ENCODE measurements at regions not wholly inside any gene's neighbourhood (a gene's known extent, or its start where the extent isn't known, plus 50 kb on each side); places are given as distances from the start of the nearest gene placed in this dataset.
"Not testable (repeated sequence)": the region's sequence is repeated elsewhere in the genome, so short reads cannot be mapped to it uniquely, and the experiment has no call there.

GRCh38 chr2:16055848-16056580 is 115.7 kb downstream of the MYCN start:
- Mint-ChIP-seq H3K27me3 (no peaks in the 10 kb centered on the region), H3K4me3 (no peak overlapping the region), H3K36me3 (no peaks in the 10 kb centered on the region), H3K27ac (no peak overlapping the region), H3K4me1 (no peaks in the 10 kb centered on the region), H3K9me3 (peaks cover 2% of the 10 kb centered on the region)
- DNase-seq (no peak), ATAC-seq (ENCODE audit: low read depth) (no peak)
- POLR2A ChIA-PET = no interaction called here

GRCh38 chr2:16053437-16054257 is 113.3 kb downstream of the MYCN start:
- DNase-seq = no peak
- H3K36me3 Mint-ChIP-seq = no peaks in the 10 kb centered on the region
- no peak overlapping the region for H3K27ac Mint-ChIP-seq
- H3K4me1 Mint-ChIP-seq = no peaks in the 10 kb centered on the region
- no peak for ATAC-seq (ENCODE audit: low read depth)
- no peaks in the 10 kb centered on the region for H3K9me3 Mint-ChIP-seq
- POLR2A ChIA-PET = no interaction called here
- no peaks in the 10 kb centered on the region for H3K27me3 Mint-ChIP-seq
- no peak overlapping the region for H3K4me3 Mint-ChIP-seq

- H3K27ac Mint-ChIP-seq; H3K4me1 Mint-ChIP-seq; H3K27me3 Mint-ChIP-seq; POLR2A ChIA-PET; H3K9me3 Mint-ChIP-seq; DNase-seq; ATAC-seq (ENCODE audit: low read depth); H3K36me3 Mint-ChIP-seq; H3K4me3 Mint-ChIP-seq: not testable (repeated sequence)
Measured at GRCh38 chr2:16052571-16053052, 112.3 kb downstream of the MYCN start.

- Mint-ChIP-seq H3K27ac (no peak overlapping the region), H3K4me3 (no peak overlapping the region), H3K4me1 (no peaks in the 10 kb centered on the region), H3K36me3 (no peaks in the 10 kb centered on the region), H3K27me3 (no peaks in the 10 kb centered on the region), H3K9me3 (no peaks in the 10 kb centered on the region)
- DNase-seq = no peak
- POLR2A ChIA-PET = no interaction called here
- no peak for ATAC-seq (ENCODE audit: low read depth)
Measured at GRCh38 chr2:16051841-16052564, 111.7 kb downstream of the MYCN start.

GRCh38 chr2:16050908-16051489 is 110.6 kb downstream of the MYCN start:
- H3K4me1 Mint-ChIP-seq = no peaks in the 10 kb centered on the region

GRCh38 chr2:16050261-16050907 is 110.0 kb downstream of the MYCN start:
- Mint-ChIP-seq H3K4me1 (no peaks in the 10 kb centered on the region), H3K4me3 (no peak overlapping the region), H3K27me3 (no peaks in the 10 kb centered on the region), H3K36me3 (no peaks in the 10 kb centered on the region), H3K9me3 (no peaks in the 10 kb centered on the region), H3K27ac (no peak overlapping the region)
- DNase-seq (no peak), ATAC-seq (ENCODE audit: low read depth) (no peak)
- POLR2A ChIA-PET = no interaction called here

More at GRCh38 chr2:16050908-16051489, 110.6 kb downstream of the MYCN start:
- Mint-ChIP-seq H3K36me3 (no peaks in the 10 kb centered on the region), H3K9me3 (no peaks in the 10 kb centered on the region), H3K27ac (no peak overlapping the region), H3K27me3 (no peaks in the 10 kb centered on the region), H3K4me3 (no peak overlapping the region)
- DNase-seq (no peak), ATAC-seq (ENCODE audit: low read depth) (no peak)
- POLR2A ChIA-PET = no interaction called here

- no peaks in the 10 kb centered on the region for H3K36me3 Mint-ChIP-seq
- no peaks in the 10 kb centered on the region for H3K4me1 Mint-ChIP-seq
- H3K27ac Mint-ChIP-seq = no peak overlapping the region
- no peak overlapping the region for H3K4me3 Mint-ChIP-seq
- ATAC-seq (ENCODE audit: low read depth) (no peak), DNase-seq (no peak)
- POLR2A ChIA-PET = no interaction called here
- H3K27me3 Mint-ChIP-seq = no peaks in the 10 kb centered on the region
- H3K9me3 Mint-ChIP-seq = no peaks in the 10 kb centered on the region
Measured at GRCh38 chr2:16049406-16049805, 109.1 kb downstream of the MYCN start.

- no peaks in the 10 kb centered on the region for H3K27me3 Mint-ChIP-seq
- no peak overlapping the region for H3K27ac Mint-ChIP-seq
- no peaks in the 10 kb centered on the region for H3K36me3 Mint-ChIP-seq
- POLR2A ChIA-PET = no interaction called here
- H3K9me3 Mint-ChIP-seq = no peaks in the 10 kb centered on the region
- no peak overlapping the region for H3K4me3 Mint-ChIP-seq
- H3K4me1 Mint-ChIP-seq = no peaks in the 10 kb centered on the region
- DNase-seq = no peak
- ATAC-seq (ENCODE audit: low read depth) = no peak
Measured at GRCh38 chr2:16048466-16048865, 108.1 kb downstream of the MYCN start.

- Mint-ChIP-seq H3K4me1 (no peaks in the 10 kb centered on the region), H3K27me3 (peaks cover 2% of the 10 kb centered on the region), H3K36me3 (no peaks in the 10 kb centered on the region), H3K4me3 (no peak overlapping the region), H3K9me3 (no peaks in the 10 kb centered on the region), H3K27ac (no peak overlapping the region)
- ATAC-seq (ENCODE audit: low read depth) (no peak), DNase-seq (no peak)
- POLR2A ChIA-PET = no interaction called here
Measured at GRCh38 chr2:16047701-16048100, 107.4 kb downstream of the MYCN start.

GRCh38 chr2:16046649-16047048 is 106.3 kb downstream of the MYCN start:
- no peak overlapping the region for H3K4me3 Mint-ChIP-seq
- ATAC-seq (ENCODE audit: low read depth) (no peak), DNase-seq (no peak)
- H3K9me3 Mint-ChIP-seq = no peaks in the 10 kb centered on the region
- H3K36me3 Mint-ChIP-seq = no peaks in the 10 kb centered on the region
- no peak overlapping the region for H3K27ac Mint-ChIP-seq
- no peaks in the 10 kb centered on the region for H3K4me1 Mint-ChIP-seq
- POLR2A ChIA-PET = no interaction called here
- peaks cover 2% of the 10 kb centered on the region for H3K27me3 Mint-ChIP-seq

- Mint-ChIP-seq H3K9me3 (no peaks in the 10 kb centered on the region), H3K4me1 (no peaks in the 10 kb centered on the region), H3K27me3 (peaks cover 2% of the 10 kb centered on the region), H3K36me3 (no peaks in the 10 kb centered on the region), H3K4me3 (no peak overlapping the region), H3K27ac (no peak overlapping the region)
- DNase-seq (no peak), ATAC-seq (ENCODE audit: low read depth) (no peak)
- POLR2A ChIA-PET = no interaction called here
Measured at GRCh38 chr2:16045653-16046352, 105.5 kb downstream of the MYCN start.

- Mint-ChIP-seq H3K27ac (no peak overlapping the region), H3K4me1 (no peaks in the 10 kb centered on the region), H3K4me3 (no peak overlapping the region), H3K9me3 (no peaks in the 10 kb centered on the region), H3K27me3 (peaks cover 2% of the 10 kb centered on the region), H3K36me3 (no peaks in the 10 kb centered on the region)
- DNase-seq = no peak
- ATAC-seq (ENCODE audit: low read depth) = no peak
- POLR2A ChIA-PET = no interaction called here
Measured at GRCh38 chr2:16044946-16045456, 104.7 kb downstream of the MYCN start.

Data from activated naive CD8-positive, alpha-beta T cell treated with anti-CD3 and anti-CD28 coated beads, Interleukin-2, amount 10 ng/mL, durations not matched to agents 7 days and 5 days (primary cell).